GM19043 (cell line): ENCODE measurements at regions not wholly inside any gene's neighbourhood (a gene's known extent, or its start where the extent isn't known, plus 50 kb on each side); places are given as distances from the start of the nearest gene placed in this dataset.
A peak's percentile ranks its signal among the peaks of the same experiment; 100 is the strongest.

ENCODE experiments used
- ATAC-seq: cut with Tn5 transposase; IDR thresholded peaks from one replicate; pipeline ENCODE4 v1.9.1; 2021; ENCODE audit warnings: low read depth; ENCODE audit not compliant: unreplicated experiment

DNA sequence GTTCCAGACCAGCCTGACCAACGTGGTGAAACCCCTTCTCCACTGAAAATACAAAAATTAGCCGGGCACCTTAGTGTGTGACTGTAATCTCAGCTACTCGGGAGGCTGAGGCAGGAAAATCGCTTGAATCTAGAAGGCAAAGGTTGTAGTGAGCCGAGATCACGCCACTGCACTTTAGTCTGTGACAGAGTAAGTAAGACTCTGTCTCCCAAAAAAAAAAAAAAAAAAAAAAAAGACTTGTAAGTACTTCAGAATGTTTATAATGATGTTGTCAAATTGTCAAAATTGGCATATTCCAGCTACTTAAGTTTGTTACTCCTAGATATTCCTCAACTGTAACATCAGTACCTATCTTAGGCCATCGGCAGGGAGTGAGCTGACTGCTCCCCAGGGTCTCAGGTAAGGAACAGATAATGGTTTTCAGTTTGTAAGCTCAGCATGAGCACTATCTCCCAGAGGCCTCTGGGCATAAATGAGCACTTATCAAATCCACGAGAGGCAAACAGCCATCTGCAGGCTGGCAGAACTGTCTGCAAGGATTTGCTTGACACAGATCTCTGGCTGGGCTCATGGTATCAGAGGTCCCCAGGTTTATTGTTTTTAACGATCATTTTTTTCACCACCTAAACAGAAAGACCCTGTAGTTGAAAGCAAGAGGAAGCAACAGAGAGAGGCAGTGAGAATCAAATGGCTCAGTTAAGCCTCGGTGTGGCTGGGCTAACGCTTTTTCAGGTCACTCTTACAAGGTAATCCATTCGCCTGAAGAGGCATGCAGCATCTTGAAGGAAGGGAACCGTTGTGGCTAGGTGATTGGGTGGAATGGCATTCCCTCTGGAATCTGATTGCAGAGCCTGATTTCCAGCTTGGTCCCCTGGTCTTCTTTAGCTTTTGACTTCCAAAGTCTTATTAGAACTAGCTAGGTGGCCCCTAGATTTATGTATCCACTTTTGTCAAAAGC lies 115.9 kb downstream of the LY86 start:
- no peak for ATAC-seq

DNA sequence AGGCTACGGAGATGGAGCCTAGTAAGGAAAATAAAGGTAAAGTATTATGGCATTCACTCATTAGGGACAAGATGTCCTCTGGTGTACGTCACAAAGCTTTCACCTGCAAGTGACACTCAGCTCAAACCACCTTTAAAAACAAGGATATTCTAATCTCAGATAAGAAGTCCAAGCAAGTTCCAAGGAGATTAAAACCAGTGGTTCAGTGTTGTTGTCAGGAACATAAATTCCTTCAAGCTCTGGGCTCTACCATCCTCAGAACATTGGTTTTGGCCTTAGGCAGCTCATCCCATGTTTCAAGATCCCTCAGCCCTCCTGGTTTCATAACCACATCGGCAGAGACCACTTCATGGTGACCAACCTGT lies 116.5 kb downstream of the LY86 start:
- ATAC-seq: no peak

DNA sequence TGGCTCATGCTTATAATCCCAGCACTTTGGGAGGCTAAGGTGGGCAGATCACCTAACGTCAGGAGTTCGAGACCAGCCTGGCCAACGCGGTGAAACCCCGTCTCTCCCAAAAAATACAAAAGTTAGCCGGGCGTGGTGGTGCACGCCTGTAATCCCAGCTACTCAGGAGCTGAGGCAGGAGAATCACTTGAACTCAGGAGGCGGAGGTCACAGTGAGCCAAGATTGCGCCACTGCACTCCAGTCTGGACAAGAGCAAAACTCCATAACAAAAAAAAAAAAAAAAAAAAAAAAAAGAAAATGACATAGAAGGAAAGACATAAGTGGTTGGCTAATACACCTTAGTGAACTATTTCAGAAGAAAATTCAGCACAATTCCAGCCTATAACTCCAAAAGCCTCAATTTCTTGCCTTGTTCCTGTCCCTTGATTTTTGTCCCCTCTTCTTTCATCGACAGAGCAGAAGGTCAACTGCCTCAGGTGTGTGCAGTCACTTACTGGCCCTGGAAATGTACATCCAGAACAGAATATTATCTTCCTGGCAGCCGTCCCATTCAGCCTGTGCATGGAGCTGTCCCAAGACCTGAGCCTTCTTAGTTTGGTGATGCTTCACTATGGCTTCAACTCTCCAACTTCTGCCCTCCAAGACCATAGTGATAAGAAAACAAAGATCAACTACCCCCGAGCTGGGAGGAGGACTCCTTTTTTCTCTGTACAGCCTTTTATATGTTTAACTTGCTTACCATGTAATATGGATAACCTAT lies 117.6 kb downstream of the LY86 start:
- no peak for ATAC-seq

DNA sequence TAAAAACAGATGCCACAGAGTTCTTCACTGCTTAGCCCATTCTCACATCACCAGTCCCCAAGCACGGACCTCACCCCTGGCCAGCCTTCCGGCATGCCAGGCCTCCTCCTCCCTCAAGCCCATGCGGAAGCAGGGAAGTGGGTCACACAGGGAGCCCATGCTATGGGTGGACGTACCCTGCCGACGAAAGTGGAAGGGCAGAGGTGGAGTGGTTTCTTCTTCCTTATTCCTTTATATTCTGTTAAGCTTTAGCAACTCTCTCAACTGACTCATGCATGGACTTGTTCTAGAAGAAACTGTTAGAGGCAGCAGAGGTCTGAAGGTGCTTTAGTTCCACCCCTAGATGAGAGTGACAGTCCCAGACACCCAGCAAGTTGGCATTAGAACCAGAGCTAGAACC lies 118.6 kb downstream of the LY86 start:
- ATAC-seq: no peak

DNA sequence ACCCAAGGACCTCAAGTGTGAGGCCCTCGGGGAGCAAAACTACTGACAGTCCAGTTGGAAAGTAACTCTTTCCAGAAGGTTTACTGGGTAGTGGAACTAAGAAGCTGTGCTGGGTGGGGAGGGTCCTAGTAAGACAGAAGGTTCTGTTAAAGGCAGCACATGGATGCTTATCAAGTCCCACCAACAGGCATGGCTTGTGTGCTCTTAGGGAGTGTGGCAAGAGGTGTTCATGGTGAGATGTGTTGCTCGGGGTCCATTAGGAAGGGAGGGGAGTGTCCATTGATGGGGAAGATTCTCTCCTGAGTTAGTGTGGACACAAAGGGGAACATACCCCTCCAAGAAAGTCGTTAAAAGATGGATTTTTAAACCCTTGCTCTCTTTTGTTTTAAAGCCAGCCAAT lies 120.6 kb downstream of the LY86 start:
- no peak for ATAC-seq

DNA sequence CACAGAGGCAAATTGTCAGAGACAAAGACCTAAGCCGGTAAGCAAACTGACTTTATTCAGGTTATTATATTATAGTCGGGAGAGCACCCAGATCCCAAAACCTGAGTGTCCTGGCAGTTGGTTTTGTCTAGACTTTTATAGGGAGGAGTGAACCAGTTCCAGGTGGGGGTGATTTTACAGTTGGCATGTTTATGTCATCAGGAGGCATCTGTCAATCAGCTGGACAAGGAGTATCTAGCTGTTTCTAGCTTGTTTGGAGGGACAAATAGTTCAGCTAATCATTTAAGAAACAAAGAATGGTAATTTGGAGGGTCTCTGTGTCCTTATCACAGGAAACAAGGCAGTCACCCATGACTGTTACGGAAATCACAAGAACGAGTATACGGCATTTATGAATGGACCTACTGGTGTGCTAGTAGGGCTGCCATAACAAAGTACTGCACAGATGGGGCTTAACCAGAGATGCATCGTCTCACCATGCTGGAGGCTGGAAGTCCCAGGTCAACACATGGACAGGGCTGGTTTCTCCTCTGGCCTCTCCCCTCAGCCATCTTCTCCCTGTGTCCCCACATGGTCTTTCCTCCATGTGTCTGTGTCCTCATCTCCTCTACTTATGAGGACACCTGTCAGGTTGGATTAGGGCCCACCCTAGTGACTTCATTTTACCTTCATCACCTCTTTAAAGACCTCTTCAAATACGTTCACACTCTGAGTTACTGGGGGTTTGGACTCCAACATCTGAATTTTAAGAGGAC lies 122.7 kb downstream of the LY86 start:
- ATAC-seq: no peak

DNA sequence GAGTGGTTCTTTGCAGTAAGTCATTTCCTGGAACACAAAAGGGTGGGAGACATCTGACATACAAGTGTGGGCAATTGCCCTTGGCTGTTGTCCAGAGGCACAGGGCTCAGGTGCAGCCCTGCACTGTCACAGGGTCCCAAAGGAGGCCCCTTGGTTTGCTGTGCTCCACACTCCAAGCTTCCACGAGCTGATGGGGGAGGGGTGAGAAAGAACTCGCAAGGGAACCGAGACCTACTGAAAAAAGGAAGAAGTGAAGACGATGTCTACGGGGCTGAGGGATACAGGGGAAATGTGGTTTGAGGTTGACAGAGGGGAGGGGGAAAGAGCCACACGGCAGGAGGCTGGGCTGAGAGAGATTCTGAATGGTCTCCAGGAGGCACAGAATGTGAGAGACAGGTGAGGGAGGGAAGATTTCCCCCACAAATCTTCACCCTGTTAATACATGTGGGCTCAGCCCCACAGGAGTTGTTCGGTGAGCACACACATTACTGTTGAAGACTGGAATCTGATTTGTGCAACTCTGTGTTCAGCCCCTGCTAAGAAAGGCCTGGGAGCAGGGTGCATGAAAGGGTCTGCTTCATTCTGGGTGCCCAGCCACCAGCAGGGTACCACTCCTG lies 123.4 kb downstream of the LY86 start:
- peak; percentile 74 for ATAC-seq

DNA sequence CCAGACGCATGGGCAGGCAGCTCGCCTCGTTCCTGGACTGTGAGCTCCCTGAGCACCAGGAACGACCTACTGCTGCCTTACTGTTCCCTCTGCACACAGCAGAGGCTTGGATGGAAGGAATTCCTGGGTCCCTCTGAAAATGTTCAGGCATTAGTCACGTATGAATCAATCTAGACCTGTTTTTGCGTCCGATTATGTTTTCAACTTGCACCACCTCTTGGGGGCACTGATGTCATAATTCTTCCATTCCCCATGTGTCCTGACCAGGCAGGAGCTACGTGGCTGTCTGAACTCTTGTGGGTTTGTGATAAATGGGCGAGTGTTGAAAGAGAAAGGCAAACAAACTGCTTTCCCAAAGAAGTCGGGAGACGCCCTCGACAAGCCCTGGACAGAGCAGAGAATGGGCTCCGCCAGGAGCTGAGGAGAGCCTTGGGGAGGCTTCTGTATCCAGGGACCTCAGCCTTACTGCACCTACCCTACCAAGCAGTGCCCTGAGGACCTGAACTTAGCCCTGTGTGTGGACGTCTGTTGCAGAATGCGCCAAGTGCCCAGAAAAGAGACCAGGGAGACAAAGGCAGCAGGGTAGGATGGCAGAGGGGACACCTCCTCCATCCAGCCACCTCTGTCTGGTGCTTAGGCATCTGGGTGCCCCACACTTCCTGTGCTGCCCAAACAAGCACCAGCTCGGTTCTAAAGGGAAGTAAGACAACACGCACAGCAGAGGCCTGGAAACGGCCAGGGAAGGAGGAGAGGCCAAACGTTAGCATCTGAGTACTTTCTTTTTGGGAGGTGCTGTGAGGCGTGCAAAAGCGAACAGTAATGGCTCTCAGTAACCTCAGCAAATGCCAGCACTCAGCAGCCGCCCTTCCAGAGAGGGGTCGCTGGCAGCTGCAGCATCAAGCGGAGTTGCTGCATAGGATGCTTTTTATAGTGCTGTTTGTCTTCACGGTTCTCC lies 124.2 kb downstream of the LY86 start:
- ATAC-seq: no peak

DNA sequence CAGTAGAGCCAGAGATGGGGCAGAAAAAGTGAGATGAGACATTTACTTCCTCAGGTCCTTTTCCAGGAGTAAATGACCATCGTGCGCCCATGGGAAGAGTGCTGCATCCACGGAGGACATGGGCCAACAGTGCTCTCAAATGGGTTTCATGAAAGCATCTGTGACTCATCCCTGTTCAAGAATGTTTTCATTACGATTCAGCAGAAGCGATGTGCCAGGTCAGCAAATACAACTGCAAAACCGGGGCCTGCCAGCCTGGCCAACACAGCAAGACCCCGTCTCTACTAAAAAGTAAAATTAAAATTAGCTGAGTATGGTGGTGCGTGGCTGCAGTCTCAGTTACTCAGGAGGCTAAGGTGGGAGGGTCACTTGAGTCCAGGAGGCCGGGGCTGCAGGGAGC lies 125.1 kb downstream of the LY86 start:
- ATAC-seq: no peak

DNA sequence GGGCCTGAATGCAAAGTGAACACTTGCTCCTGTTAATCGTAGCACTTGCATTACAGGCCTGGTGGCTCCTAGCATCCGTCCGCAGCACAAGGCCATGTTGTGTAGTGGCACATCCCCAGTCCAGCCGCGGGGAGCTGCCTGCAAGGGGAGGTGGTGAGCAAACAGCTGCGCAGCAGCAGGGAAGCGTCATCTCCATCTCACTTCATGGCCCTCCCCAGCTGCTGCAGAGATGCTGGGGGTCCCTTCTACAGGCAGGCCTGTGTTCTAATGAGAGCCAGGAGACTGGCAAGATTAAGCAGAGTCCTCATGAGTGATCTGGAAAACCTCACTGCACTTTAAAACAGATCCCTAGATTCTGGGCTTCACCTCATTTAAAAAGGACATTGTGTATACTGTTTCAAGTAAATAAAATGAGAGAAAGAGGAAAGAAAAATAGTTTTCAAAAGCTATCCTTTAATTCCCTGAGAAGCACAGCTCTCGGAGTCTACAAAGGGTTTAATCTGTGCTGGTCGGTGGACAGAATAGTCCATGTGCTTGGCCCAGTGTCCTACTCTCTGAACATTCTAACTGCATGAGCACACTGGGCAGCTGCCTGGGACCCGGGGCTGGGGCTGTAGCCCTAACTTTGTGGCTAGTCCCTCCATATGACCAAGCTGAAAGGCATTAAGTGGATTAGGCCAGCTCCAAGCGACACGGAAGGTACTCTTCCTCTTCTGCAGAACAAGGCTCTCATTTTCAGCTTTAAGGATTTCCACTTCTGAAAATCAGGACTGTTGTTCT lies 125.8 kb downstream of the LY86 start:
- ATAC-seq: no peak

DNA sequence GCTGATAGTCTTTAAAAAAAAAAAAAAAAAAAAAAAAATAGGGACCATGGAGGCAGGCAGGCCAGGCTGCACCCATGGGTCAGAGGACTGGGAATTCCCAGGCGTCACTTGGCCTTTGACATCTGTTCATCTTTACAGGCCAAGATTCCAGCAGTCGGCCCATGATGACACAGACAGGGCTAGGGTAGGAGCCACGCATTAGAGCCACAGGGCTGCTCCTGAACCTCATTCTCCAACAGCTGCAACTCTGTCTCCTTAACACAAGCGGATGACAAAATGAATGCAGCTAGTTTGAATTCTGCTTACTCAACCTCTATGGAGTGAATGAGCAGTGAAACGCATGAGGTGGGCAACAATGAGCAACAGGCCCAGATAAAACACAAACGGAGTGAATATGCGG lies 126.4 kb downstream of the LY86 start:
- no peak for ATAC-seq

DNA sequence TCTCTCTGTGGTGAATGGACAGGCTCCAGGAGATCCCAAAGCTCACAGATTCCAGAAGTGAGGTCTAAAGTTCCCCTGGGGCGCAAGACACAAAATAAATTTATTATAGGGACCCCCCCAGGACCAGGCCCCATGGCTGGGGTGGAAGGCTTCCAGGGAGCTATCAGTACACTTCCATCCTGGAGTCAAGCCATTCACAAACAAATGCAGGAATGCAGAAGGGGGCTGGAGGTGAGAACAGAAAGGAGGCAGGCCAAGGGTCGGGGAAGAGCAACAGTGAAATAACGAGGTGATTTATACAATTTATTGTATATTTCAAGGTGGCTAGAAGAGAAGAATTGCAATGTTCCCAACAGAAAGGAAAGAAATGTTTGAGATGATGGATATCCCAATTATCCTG lies 126.9 kb downstream of the LY86 start:
- ATAC-seq: no peak

DNA sequence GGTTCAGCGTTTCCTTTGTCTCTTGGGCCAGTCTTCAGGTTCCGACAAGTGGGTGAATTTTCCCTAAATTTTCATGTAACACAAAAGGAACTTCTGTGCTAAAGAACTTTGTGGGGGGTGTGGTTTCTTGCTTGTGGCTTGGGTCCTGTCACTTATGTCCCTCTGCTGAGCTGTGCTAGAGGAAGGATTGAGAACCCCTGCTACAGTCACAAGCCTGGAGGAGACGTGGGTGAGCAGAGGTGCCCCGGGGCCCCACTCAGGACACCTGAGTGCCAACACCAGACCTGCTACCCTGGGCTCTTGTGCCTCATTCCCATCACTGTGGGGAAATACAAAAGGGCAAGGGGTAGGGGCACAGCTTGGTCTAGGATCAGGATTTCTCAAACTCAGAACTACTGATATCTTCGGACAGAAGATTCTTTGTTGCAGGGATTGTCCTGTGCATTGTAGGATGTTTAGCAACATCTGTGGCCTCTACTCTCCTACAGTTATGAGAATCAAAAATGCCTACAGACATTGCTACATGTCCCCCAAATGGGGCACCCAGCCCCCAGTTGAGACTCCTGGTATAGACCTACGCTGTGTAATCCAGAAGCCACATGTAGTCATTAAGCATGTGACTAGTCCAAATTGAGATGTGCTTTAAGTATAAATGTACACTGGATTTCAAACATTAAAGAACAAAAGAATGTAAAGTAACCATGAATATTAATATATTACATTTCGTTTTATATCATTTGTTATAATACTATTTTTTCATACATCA lies 128.7 kb downstream of the LY86 start:
- no peak for ATAC-seq

DNA sequence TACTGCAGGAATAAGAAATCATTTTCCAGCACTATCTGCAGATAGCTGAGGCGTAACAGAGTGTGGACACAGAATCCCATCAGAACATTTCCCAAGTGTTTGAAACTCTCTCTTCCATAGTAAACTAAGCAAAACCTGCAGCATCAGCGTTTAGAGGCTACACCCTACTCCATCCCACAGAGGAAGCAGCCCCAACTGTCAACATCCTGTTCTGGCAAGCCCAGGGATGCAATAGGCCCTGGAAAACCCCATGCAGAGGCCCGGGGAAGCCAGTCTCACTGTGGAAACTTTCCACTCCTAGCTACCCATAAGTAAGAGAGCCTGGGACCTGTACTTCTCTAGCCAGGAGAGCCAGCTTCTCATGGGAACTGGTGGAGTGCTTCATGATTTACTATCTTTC lies 129.4 kb downstream of the LY86 start:
- no peak for ATAC-seq

DNA sequence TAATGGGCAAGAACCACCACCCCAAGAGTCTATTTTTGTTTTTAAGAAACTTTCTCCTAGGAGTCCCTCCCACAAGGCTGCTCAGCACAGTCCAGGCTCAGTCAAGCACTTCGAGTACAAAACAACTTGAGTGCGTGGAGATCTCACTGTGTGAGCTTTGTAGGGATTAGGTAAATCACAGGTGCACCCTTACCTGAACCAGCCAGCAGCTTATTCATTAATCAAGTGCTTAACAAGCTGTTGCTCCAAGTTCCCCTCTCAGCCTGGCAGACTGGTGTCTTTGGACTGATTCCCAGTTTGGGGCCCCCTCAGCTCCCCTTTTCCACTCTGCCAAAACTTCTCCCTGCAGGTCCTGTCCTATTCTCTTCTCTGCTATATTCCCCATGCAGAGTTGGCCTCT lies 133.1 kb downstream of the LY86 start:
- no peak for ATAC-seq

DNA sequence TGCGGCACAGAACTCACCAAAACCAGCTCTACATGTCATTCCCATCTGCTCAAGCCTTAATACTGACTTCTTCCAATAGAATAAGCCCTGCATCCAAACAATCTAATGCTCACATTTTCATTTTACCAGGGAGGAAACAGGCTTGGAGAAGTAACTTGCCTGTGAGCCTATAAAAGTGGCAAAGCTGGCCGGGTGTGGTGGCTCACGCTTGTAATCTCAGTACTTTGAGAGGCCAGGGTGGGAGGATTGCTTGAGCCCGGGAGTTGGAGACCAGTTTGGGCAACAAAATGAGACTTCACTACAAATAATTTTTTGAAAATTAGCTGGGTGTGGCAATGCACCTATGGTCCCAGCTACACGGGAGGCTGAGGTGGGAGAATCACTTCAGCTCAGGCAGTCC lies 133.7 kb downstream of the LY86 start:
- no peak for ATAC-seq

DNA sequence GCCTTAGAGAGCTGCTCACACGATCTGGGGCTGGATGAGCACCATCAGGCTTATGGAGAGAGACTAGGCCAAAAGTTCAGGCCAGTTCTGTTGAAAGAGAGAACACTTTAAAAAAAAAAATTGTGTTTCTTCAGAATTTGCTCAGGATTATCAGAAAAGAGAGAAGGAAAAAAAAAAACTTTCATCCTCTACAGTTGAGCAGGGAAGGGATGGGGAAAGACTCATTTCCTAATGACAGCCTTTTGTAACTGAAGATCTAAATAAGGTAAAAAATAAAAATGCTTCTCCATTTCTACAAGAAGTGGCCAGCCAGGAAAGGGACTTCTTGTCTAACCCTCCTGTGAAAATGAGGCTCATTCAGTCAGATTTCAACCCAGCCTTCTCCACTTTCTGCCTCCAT lies 134.8 kb downstream of the LY86 start:
- ATAC-seq: no peak

DNA sequence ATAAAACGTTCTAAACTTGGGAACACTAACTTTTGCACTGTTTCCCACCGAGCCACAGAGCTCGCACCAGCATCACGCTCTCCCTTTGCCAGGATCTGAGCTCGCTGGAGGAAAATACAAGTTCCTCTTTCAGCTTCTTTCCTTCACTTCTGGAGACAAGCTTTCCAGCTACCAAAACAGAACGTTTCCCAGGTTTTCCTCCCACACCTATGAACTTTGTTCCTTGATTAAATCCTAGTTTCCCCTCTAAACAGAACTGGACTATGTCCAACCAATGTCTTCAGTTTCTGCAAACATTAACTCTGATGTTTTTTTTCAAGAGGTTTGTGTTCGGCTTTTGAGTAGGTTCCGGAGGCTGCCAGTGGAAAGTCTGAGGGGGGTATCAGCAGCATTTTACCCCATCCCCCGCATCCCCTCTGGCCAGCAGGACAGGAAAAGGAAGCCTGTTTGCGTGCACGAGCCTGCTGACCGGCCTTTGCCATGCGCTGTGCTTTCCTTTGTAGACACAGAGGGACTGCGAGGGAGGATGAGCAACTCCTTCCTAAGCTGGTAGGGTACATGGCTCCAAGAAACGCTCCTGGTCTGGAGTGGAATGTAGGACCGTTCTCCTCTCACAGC lies 135.5 kb downstream of the LY86 start:
- ATAC-seq: no peak
